Memory B cell (primary cell): ENCODE measurements at regions not wholly inside any gene's neighbourhood (a gene's known extent, or its start where the extent isn't known, plus 50 kb on each side); places are given as distances from the start of the nearest gene placed in this dataset.

Experiments
- ATAC-seq: fragments of 150-1000 bp; cut with Tn5 transposase; 2 replicates; pipeline ENCODE4 v1.10.0; 2021; ENCODE audit warnings: low read depth, mild to moderate bottlenecking, moderate library complexity
- DNase-seq, 2 donors: peaks; one replicate each; pipeline ENCODE4 v3.0.0; 2022; ENCODE audit warnings: low spot score in 2 of 2
- H3K27ac Mint-ChIP-seq: one replicate; pipeline ENCODE4 v1.8.0; 2022; ENCODE audit warnings: mild to moderate bottlenecking, moderate library complexity, mixed read lengths
- H3K27me3 Mint-ChIP-seq: one replicate; pipeline ENCODE4 v1.8.0; 2022; ENCODE audit warnings: mixed read lengths
- H3K36me3 Mint-ChIP-seq: one replicate; pipeline ENCODE4 v1.8.0; 2022; ENCODE audit warnings: mild to moderate bottlenecking, mixed read lengths
- H3K4me1 Mint-ChIP-seq: one replicate; pipeline ENCODE4 v1.8.0; 2022; ENCODE audit warnings: mixed read lengths
- H3K4me3 Mint-ChIP-seq: one replicate; pipeline ENCODE4 v1.8.0; 2022; ENCODE audit warnings: mild to moderate bottlenecking, moderate library complexity, mixed read lengths
- H3K9me3 Mint-ChIP-seq: one replicate; pipeline ENCODE4 v1.8.0; 2022; ENCODE audit warnings: mixed read lengths

- Mint-ChIP-seq H3K27me3 (no peaks in the 10 kb centered on the region), H3K4me1 (no peaks in the 10 kb centered on the region), H3K9me3 (peaks cover 2% of the 10 kb centered on the region), H3K27ac (no peak overlapping the region), H3K4me3 (no peak overlapping the region), H3K36me3 (no peaks in the 10 kb centered on the region)
- ATAC-seq (no peak), DNase-seq (no peak)
These were observed 488.8 kb upstream of the MGMT start for GRCh38 chr10:128978211-128978610.

DNA sequence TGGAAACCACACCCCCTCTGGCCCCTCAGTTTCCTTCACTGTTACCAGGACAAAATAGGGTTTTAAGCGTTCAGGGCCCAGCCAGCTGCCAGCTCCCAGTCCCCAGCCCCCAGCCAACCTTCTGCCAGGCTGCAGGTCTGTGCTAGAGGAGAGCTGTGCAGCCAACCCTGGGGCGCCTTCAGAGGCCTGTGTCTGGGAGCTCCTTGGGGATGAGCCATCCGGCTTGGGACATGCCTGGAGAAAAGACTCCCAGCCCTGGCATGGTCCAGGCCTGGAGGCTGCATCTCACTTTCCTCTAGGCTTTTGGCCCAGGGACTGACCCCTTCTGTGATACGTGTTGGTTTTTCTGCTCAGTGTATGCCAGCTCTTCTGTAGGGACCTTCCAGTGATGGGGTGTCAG is 487.6 kb upstream of the MGMT start:
- ATAC-seq (no peak), DNase-seq (no peak)
- H3K27me3 Mint-ChIP-seq: no peaks in the 10 kb centered on the region
- no peak overlapping the region for H3K4me3 Mint-ChIP-seq
- H3K4me1 Mint-ChIP-seq: no peaks in the 10 kb centered on the region
- peaks cover 2% of the 10 kb centered on the region for H3K9me3 Mint-ChIP-seq
- H3K27ac Mint-ChIP-seq: no peak overlapping the region
- no peaks in the 10 kb centered on the region for H3K36me3 Mint-ChIP-seq

DNA sequence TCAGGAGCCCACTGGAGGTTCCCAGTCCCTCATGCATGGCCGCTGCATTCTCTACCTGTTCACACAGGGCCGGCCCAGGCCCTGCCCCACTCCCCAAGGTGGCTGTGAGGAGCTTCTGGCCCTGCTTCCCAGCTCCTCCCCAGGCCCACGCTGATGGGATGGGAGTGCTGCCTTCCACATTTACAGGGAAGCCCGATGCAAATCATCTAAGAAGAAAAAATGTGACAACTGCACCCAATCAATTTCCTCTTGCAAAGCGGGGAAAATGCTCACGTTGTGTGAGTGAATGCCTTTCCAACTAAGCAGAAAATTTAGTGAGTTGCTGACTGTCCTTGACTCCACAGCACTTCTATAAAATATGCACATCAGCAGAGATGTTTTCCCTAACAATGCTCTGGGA is 485.8 kb upstream of the MGMT start:
- ATAC-seq: no peak
- Mint-ChIP-seq H3K36me3 (no peaks in the 10 kb centered on the region), H3K27ac (no peak overlapping the region), H3K4me1 (no peaks in the 10 kb centered on the region), H3K9me3 (peaks cover 2% of the 10 kb centered on the region), H3K4me3 (no peak overlapping the region), H3K27me3 (no peaks in the 10 kb centered on the region)
- DNase-seq: no peak

GRCh38 chr10:128981881-128982615 is 485.0 kb upstream of the MGMT start:
- Mint-ChIP-seq H3K4me1 (no peaks in the 10 kb centered on the region), H3K27me3 (no peaks in the 10 kb centered on the region), H3K36me3 (no peaks in the 10 kb centered on the region), H3K27ac (no peak overlapping the region), H3K9me3 (peaks cover 2% of the 10 kb centered on the region), H3K4me3 (no peak overlapping the region)
- no peak for ATAC-seq
- DNase-seq: no peak

DNA sequence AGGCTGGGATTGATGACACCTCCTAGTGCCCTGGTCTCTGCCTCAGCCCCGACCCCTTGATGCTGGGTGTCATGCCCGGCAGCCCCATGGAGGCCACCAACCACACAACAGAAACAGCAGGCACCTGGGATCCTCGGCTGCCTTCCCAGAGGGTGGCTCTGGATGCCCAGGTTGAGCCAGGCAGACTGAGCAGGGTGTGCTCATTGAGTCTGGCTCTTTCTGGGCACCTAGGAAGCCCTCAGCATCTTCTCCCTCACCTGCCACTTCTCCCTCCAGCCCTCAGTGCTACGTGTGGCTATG is 484.5 kb upstream of the MGMT start:
- no peaks in the 10 kb centered on the region for H3K4me1 Mint-ChIP-seq
- no peak overlapping the region for H3K27ac Mint-ChIP-seq
- DNase-seq: no peak
- H3K27me3 Mint-ChIP-seq: peaks cover 2% of the 10 kb centered on the region
- ATAC-seq: no peak
- no peak overlapping the region for H3K4me3 Mint-ChIP-seq
- peaks cover 1% of the 10 kb centered on the region for H3K9me3 Mint-ChIP-seq
- H3K36me3 Mint-ChIP-seq: no peaks in the 10 kb centered on the region

DNA sequence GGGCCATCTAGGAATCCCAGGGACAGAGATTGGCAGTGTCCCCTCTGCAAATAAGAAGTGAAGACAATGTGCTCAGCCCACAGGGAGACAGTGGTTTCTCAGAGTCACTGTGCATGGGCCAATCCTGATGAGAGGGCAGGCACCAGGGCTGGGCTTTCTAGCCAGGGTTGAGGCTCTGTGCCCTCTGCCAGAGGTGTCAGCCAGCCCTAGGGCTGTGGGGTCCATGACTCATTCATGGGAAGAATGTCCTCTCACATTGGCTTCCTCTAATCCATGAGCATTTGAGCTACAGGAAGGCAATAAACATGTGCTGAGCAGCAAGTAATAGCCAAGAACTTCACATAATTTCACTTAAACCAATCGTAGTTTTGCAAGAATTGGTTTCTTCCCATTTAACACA is 482.0 kb upstream of the MGMT start:
- ATAC-seq: no peak
- no peaks in the 10 kb centered on the region for H3K36me3 Mint-ChIP-seq

GRCh38 chr10:128990986-128991385 is 476.1 kb upstream of the MGMT start:
- no peak overlapping the region for H3K27ac Mint-ChIP-seq
- peaks cover 1% of the 10 kb centered on the region for H3K9me3 Mint-ChIP-seq
- DNase-seq (no peak), ATAC-seq (no peak)
- H3K4me1 Mint-ChIP-seq: no peaks in the 10 kb centered on the region
- no peaks in the 10 kb centered on the region for H3K36me3 Mint-ChIP-seq
- H3K27me3 Mint-ChIP-seq: peaks cover 2% of the 10 kb centered on the region
- H3K4me3 Mint-ChIP-seq: no peak overlapping the region

More for the DNA sequence above, 482.0 kb upstream of the MGMT start:
- no peak for DNase-seq
- Mint-ChIP-seq H3K27me3 (peaks cover 2% of the 10 kb centered on the region), H3K9me3 (peaks cover 1% of the 10 kb centered on the region), H3K4me3 (no peak overlapping the region), H3K4me1 (no peaks in the 10 kb centered on the region), H3K27ac (no peak overlapping the region)

GRCh38 chr10:128992770-128993169 is 474.3 kb upstream of the MGMT start:
- Mint-ChIP-seq H3K4me1 (no peaks in the 10 kb centered on the region), H3K27ac (no peak overlapping the region), H3K9me3 (no peaks in the 10 kb centered on the region), H3K36me3 (no peaks in the 10 kb centered on the region), H3K27me3 (no peaks in the 10 kb centered on the region), H3K4me3 (no peak overlapping the region)
- no peak for DNase-seq
- no peak for ATAC-seq

GRCh38 chr10:128993443-128993842 is 473.6 kb upstream of the MGMT start:
- no peaks in the 10 kb centered on the region for H3K27me3 Mint-ChIP-seq
- no peaks in the 10 kb centered on the region for H3K36me3 Mint-ChIP-seq
- no peaks in the 10 kb centered on the region for H3K9me3 Mint-ChIP-seq
- H3K4me1 Mint-ChIP-seq: no peaks in the 10 kb centered on the region
- ATAC-seq: no peak
- no peak overlapping the region for H3K4me3 Mint-ChIP-seq
- H3K27ac Mint-ChIP-seq: no peak overlapping the region
- no peak for DNase-seq

GRCh38 chr10:128993911-128994538 is 473.0 kb upstream of the MGMT start:
- peaks cover under 1% of the 10 kb centered on the region for H3K27me3 Mint-ChIP-seq
- DNase-seq (no peak), ATAC-seq (no peak)

DNA sequence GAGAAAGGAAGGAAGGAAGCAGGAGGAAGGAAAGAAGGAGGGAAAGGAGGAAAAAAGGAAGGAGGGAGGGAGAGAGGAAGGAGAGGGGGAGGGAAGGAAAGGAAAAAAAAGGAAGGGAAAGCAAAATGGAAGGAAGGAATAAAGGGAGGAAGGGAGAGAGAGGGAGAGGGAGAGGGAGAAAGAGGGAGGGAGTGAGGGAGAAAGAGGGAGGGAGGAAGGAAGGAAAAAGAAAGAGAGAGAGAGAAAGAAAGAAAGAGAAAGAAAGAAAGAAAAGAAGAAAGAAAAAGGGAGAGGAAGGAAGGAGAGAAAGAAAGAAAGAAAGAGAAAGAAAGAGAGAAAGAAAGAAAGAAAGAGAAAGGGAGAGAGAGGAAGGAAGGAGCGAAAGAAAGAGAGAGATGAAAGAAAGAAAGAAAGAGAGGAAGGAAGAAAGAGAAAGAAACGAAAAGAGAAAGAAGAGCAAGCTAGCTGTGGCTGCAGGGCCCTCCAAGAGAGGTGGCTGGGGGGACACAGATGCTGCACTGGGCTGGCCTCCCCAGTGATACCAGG is 472.4 kb upstream of the MGMT start:
- Mint-ChIP-seq H3K4me3 (no peak overlapping the region), H3K9me3 (no peaks in the 10 kb centered on the region), H3K36me3 (no peaks in the 10 kb centered on the region), H3K27me3 (peaks cover 2% of the 10 kb centered on the region), H3K27ac (no peak overlapping the region), H3K4me1 (no peaks in the 10 kb centered on the region)
- DNase-seq (no peak), ATAC-seq (no peak)

More at GRCh38 chr10:128993911-128994538, 473.0 kb upstream of the MGMT start:
- Mint-ChIP-seq H3K9me3 (no peaks in the 10 kb centered on the region), H3K36me3 (no peaks in the 10 kb centered on the region), H3K4me3 (no peak overlapping the region), H3K4me1 (no peaks in the 10 kb centered on the region), H3K27ac (no peak overlapping the region)

- DNase-seq: no peak
- Mint-ChIP-seq H3K4me3 (no peak overlapping the region), H3K4me1 (no peaks in the 10 kb centered on the region), H3K27me3 (peaks cover 2% of the 10 kb centered on the region), H3K36me3 (no peaks in the 10 kb centered on the region), H3K9me3 (no peaks in the 10 kb centered on the region), H3K27ac (no peak overlapping the region)
- ATAC-seq: no peak
These were observed 471.4 kb upstream of the MGMT start for GRCh38 chr10:128995676-128996075.

- Mint-ChIP-seq H3K4me3 (no peak overlapping the region), H3K9me3 (no peaks in the 10 kb centered on the region), H3K4me1 (no peaks in the 10 kb centered on the region), H3K27ac (no peak overlapping the region), H3K36me3 (no peaks in the 10 kb centered on the region), H3K27me3 (peaks cover 2% of the 10 kb centered on the region)
- ATAC-seq (no peak), DNase-seq (no peak)
These were observed 470.9 kb upstream of the MGMT start for GRCh38 chr10:128996092-128996491.

GRCh38 chr10:128998101-128998805 is 468.8 kb upstream of the MGMT start:
- Mint-ChIP-seq H3K9me3 (no peaks in the 10 kb centered on the region), H3K36me3 (no peaks in the 10 kb centered on the region), H3K4me1 (no peaks in the 10 kb centered on the region), H3K27me3 (peaks cover 2% of the 10 kb centered on the region), H3K4me3 (no peak overlapping the region), H3K27ac (no peak overlapping the region)
- ATAC-seq (no peak), DNase-seq (no peak)
